Hepatocyte (in vitro differentiated cells): ENCODE measurements at regions not wholly inside any gene's neighbourhood (a gene's known extent, or its start where the extent isn't known, plus 50 kb on each side); places are given as distances from the start of the nearest gene placed in this dataset.
A peak's percentile ranks its signal among the peaks of the same experiment; 100 is the strongest.

Experiments
- DNase-seq: peaks from one replicate; pipeline ENCODE4 v3.0.0-alpha.2; 2016; ENCODE audit warnings: low spot score
- H2AFZ ChIP-seq: fragments of 200-600 bp; sonication (generic); 2 replicates; pipeline ENCODE4 v1.6.0; 2016; ENCODE audit warnings: antibody characterized with exemption, mild to moderate bottlenecking
- H3K27ac ChIP-seq: fragments of 200-600 bp; sonication (generic); 2 replicates; pipeline ENCODE4 v1.5.1; 2016; ENCODE audit warnings: mild to moderate bottlenecking
- H3K27me3 ChIP-seq: fragments of 200-600 bp; sonication (generic); 2 replicates; pipeline ENCODE4 v1.6.1; 2016
- H3K36me3 ChIP-seq: fragments of 200-600 bp; sonication (generic); replicated peaks from 2 replicates; pipeline ENCODE4 v1.5.1; 2016; ENCODE audit warnings: low read depth; ENCODE audit not compliant: insufficient read depth
- H3K4me1 ChIP-seq: fragments of 200-600 bp; sonication (generic); 2 replicates; pipeline ENCODE4 v1.5.1; 2016; ENCODE audit warnings: mild to moderate bottlenecking, moderate library complexity; ENCODE audit not compliant: insufficient read depth
- H3K4me2 ChIP-seq: fragments of 200-600 bp; sonication (generic); 2 replicates; pipeline ENCODE4 v1.6.0; 2016
- H3K4me3 ChIP-seq: fragments of 200-600 bp; sonication (generic); 2 replicates; pipeline ENCODE4 v1.5.1; 2016; ENCODE audit warnings: mild to moderate bottlenecking
- H3K79me2 ChIP-seq: fragments of 200-600 bp; sonication (generic); 2 replicates; pipeline ENCODE4 v1.6.0; 2017; ENCODE audit warnings: mild to moderate bottlenecking
- H3K9me2 ChIP-seq: fragments of 200-600 bp; sonication (generic); replicated peaks from 2 replicates; pipeline ENCODE4 v1.6.0; 2017; ENCODE audit warnings: mild to moderate bottlenecking; ENCODE audit not compliant: insufficient read depth
- H3K9me3 ChIP-seq: fragments of 200-600 bp; sonication (generic); 2 replicates; pipeline ENCODE4 v1.5.1; 2016; ENCODE audit warnings: low read depth, mild to moderate bottlenecking
- H4K20me1 ChIP-seq: fragments of 200-600 bp; sonication (generic); 2 replicates; pipeline ENCODE4 v1.6.0; 2016; ENCODE audit warnings: mild to moderate bottlenecking; ENCODE audit not compliant: insufficient read depth, poor library complexity, severe bottlenecking
- EZH2 ChIP-seq: fragments of 200-600 bp; sonication (generic); IDR thresholded peaks from 2 replicates; pipeline ENCODE4 v1.6.1; 2016; ENCODE audit warnings: antibody characterized with exemption, mild to moderate bottlenecking, borderline replicate concordance
- EZH2phosphoT487 ChIP-seq: fragments of 200-600 bp; sonication (generic); IDR thresholded peaks from one replicate; pipeline ENCODE4 v1.6.1; 2018; ENCODE audit warnings: antibody characterized with exemption, mild to moderate bottlenecking, low read depth, moderate library complexity; ENCODE audit not compliant: unreplicated experiment, severe bottlenecking
- WGBS: methylation state at CpG from one replicate; pipeline ENCODE4 v1.1.6; 2016; ENCODE audit warnings: low lambda C conversion rate; ENCODE audit errors: missing lambda C conversion rate; 5-methylcytosine and 5-hydroxymethylcytosine counted together
- TF ChIP-seq, protein P1 (sequence below): fragments of 200-600 bp; sonication (generic); IDR thresholded peaks from 2 replicates; pipeline ENCODE4 v1.5.1; 2016; ENCODE audit warnings: antibody characterized with exemption, mild to moderate bottlenecking; ENCODE audit not compliant: poor library complexity

DNA sequence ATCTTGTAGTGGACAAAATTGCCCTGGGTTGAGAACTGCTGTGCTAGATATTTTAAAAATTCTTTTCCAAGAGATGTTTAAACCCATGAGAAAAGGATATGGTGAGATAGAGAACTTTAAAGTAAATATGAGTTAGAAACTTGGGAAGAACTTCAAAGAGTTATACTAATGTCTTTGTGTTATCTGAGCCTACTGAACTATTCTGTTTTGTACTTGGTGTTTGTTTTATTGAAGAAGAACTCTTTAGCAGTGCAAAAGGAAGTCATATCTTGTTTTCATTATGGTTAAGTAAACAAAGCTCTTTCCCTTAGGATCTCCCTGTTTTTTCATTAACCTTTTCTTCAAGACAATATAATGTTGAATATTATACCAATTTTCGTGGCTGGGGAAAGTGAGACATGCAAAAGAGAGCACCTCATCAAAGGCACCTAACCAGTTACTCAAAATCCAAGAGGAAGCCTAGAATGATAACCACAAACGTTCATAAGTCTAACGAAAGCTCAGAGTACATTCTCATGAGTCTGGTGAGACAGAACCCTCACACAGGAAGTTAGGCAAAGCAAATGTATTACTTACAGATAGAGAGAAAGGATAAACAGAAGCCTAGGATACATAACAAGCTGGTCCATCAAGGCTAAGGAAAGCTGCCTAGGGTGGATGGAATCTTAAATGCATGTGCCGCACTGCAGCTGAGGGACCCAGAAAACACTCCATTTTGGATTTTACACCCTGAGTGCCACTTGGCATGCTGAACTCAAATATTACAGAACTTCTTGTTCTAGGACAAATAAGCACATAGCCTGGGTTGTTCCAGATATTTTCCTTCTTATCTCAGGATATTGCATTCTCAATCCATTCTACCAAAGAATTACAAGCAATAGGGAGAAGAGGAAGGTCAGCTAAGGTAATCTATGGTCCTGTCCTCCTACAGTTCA lies 112.5 kb upstream of the ANO3 start:
- no peak for DNase-seq
- H3K4me1 ChIP-seq = no peaks in the 10 kb centered on the region
- H3K9me3 ChIP-seq = no peaks in the 10 kb centered on the region
- H3K4me2 ChIP-seq = no peak overlapping the region
- no peak overlapping the region for H2AFZ ChIP-seq
- WGBS = 67% methylated on average over 4 of the region's 4 CpGs
- no peak overlapping the region for H3K4me3 ChIP-seq
- H3K9me2 ChIP-seq = no peaks in the 10 kb centered on the region
- TF ChIP-seq EZH2 (no peak), EZH2phosphoT487 (no peak)
- TF ChIP-seq, protein P1, sequence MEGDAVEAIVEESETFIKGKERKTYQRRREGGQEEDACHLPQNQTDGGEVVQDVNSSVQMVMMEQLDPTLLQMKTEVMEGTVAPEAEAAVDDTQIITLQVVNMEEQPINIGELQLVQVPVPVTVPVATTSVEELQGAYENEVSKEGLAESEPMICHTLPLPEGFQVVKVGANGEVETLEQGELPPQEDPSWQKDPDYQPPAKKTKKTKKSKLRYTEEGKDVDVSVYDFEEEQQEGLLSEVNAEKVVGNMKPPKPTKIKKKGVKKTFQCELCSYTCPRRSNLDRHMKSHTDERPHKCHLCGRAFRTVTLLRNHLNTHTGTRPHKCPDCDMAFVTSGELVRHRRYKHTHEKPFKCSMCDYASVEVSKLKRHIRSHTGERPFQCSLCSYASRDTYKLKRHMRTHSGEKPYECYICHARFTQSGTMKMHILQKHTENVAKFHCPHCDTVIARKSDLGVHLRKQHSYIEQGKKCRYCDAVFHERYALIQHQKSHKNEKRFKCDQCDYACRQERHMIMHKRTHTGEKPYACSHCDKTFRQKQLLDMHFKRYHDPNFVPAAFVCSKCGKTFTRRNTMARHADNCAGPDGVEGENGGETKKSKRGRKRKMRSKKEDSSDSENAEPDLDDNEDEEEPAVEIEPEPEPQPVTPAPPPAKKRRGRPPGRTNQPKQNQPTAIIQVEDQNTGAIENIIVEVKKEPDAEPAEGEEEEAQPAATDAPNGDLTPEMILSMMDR = no peak
- no peaks in the 10 kb centered on the region for H4K20me1 ChIP-seq
- no peaks in the 10 kb centered on the region for H3K27me3 ChIP-seq
- no peak overlapping the region for H3K27ac ChIP-seq
- no peaks in the 10 kb centered on the region for H3K79me2 ChIP-seq
- no peaks in the 10 kb centered on the region for H3K36me3 ChIP-seq

DNA sequence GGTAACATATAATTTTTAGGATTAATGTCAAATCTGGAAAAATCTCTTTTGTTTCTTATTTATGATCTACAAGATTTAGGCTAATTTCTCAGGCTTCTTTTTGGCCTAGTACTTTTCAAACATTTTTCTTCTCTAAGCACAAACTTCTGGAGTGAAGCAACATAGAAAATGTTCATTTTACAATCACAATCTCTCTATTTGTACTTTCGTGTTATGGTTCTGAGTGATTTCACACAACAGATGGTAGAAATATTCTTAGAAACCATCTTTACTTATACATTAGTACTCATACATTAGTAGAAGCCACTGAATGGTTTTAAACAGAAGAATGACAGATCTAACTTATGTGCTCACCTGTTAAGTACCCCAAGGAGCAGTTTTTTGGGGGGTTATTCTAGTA lies 106.3 kb upstream of the ANO3 start:
- 87% methylated on average over 1 of the region's 1 CpG for WGBS
- H2AFZ ChIP-seq = no peak overlapping the region
- TF ChIP-seq EZH2 (no peak), EZH2phosphoT487 (no peak)
- TF ChIP-seq, protein P1 = no peak

DNA sequence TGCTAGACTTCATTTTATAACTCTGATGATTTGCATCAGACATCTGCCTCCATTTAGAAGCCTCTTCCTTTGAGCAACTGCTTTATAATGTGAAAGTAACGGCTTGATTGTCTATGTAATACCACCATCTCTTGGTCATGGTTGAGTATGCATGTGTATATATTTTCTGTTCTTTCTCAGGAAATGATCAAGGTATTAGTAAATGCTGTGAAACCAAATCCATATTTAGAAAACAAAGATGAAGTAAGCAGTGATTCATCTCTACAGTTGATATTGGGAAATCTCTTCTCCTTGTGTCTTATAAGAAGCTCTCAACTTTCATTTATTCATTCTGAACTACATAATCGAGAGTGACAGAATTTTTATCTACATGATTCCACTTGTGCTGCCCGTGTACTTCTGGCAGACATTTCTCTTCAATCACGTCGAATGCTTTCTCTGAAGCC lies 104.6 kb upstream of the ANO3 start:
- Histone ChIP-seq H2AFZ (no peak overlapping the region), H3K4me3 (no peak overlapping the region), H4K20me1 (no peaks in the 10 kb centered on the region), H3K27ac (no peak overlapping the region), H3K9me3 (no peaks in the 10 kb centered on the region), H3K27me3 (no peaks in the 10 kb centered on the region), H3K4me1 (no peaks in the 10 kb centered on the region), H3K9me2 (no peaks in the 10 kb centered on the region), H3K79me2 (no peaks in the 10 kb centered on the region), H3K36me3 (no peaks in the 10 kb centered on the region), H3K4me2 (no peak overlapping the region)
- TF ChIP-seq, protein P1 = peak; percentile 64
- TF ChIP-seq EZH2phosphoT487 (no peak), EZH2 (no peak)
- peak; percentile 36 for DNase-seq
- WGBS = 75% methylated on average over 5 of the region's 5 CpGs

More for the DNA sequence above, 106.3 kb upstream of the ANO3 start:
- Histone ChIP-seq H3K9me3 (no peaks in the 10 kb centered on the region), H3K9me2 (no peaks in the 10 kb centered on the region), H4K20me1 (no peaks in the 10 kb centered on the region), H3K4me1 (no peaks in the 10 kb centered on the region), H3K27me3 (no peaks in the 10 kb centered on the region), H3K36me3 (no peaks in the 10 kb centered on the region), H3K79me2 (no peaks in the 10 kb centered on the region), H3K4me2 (no peak overlapping the region), H3K4me3 (no peak overlapping the region), H3K27ac (no peak overlapping the region)
- DNase-seq = no peak
